ENCODE measurements at regions not wholly inside any gene's neighbourhood (a gene's known extent, or its start where the extent isn't known, plus 50 kb on each side); places are given as distances from the start of the nearest gene placed in this dataset.

- Histone ChIP-seq H3K4me1 (ENCODE audit: insufficient read depth, low read length, poor library complexity, severe bottlenecking) (no peaks in the 10 kb centered on the region), H3K27me3 (replicated peaks; ENCODE audit: insufficient read depth, low read depth, low read length, poor library complexity) (peaks cover 50% of the 10 kb centered on the region), H3K36me3 (ENCODE audit: insufficient read depth, low read length, poor library complexity, severe bottlenecking) (no peaks in the 10 kb centered on the region), H3K27ac (ENCODE audit: low read depth, low read length, poor library complexity, severe bottlenecking) (no peak overlapping the region), H3K4me3 (ENCODE audit: low read depth, low read length, poor library complexity, severe bottlenecking) (no peak overlapping the region), H3K9me3 (ENCODE audit: low read depth, low read length, poor library complexity, severe bottlenecking) (no peaks in the 10 kb centered on the region)
- CTCF ChIA-PET: no interaction called here
- no TSS peak for BruUV-seq (replicated peaks)
- DNase-seq (ENCODE audit: low spot score): no peak
- intact Hi-C loops (cut with micrococcal nuclease; ENCODE audit: unreplicated experiment): no loop called here
- TF ChIP-seq EZH2 (IDR thresholded peaks at IDR 0.05; ENCODE audit: borderline replicate concordance, low read depth, low read length, poor library complexity, severe bottlenecking) (no peak), CTCF (conservative IDR thresholded peaks at IDR 0.05; ENCODE audit: low read depth, low read length) (no peak)
- POLR2A ChIA-PET (ENCODE audit: low non-redundant PET): no interaction called here
Observed at GRCh38 chr12:113638460-113638775, 166.7 kb upstream of the LHX5 start.

- Histone ChIP-seq H3K9me3 (ENCODE audit: low read depth, low read length, poor library complexity, severe bottlenecking) (no peaks in the 10 kb centered on the region), H3K4me1 (ENCODE audit: insufficient read depth, low read length, poor library complexity, severe bottlenecking) (no peaks in the 10 kb centered on the region), H3K4me3 (ENCODE audit: low read depth, low read length, poor library complexity, severe bottlenecking) (no peak overlapping the region), H3K27ac (ENCODE audit: low read depth, low read length, poor library complexity, severe bottlenecking) (no peak overlapping the region), H3K27me3 (replicated peaks; ENCODE audit: insufficient read depth, low read depth, low read length, poor library complexity) (peaks cover 39% of the 10 kb centered on the region), H3K36me3 (ENCODE audit: insufficient read depth, low read length, poor library complexity, severe bottlenecking) (no peaks in the 10 kb centered on the region)
- no peak for DNase-seq (ENCODE audit: low spot score)
- no peak for TF ChIP-seq EZH2 (IDR thresholded peaks at IDR 0.05; ENCODE audit: borderline replicate concordance, low read depth, low read length, poor library complexity, severe bottlenecking)
- no peak for TF ChIP-seq CTCF (conservative IDR thresholded peaks at IDR 0.05; ENCODE audit: low read depth, low read length)
- BruUV-seq (replicated peaks): no TSS peak
- POLR2A ChIA-PET (ENCODE audit: low non-redundant PET): no interaction called here
- CTCF ChIA-PET: no interaction called here
- intact Hi-C loops (cut with micrococcal nuclease; ENCODE audit: unreplicated experiment): no loop called here
Observed at GRCh38 chr12:113634982-113635381, 163.3 kb upstream of the LHX5 start.

GRCh38 chr12:113634474-113634873, 162.8 kb upstream of the LHX5 start:
- H3K27me3 ChIP-seq (replicated peaks; ENCODE audit: insufficient read depth, low read depth, low read length, poor library complexity): peaks cover 39% of the 10 kb centered on the region
- ChIA-PET CTCF (no interaction called here), POLR2A (ENCODE audit: low non-redundant PET) (no interaction called here)
- no peaks in the 10 kb centered on the region for H3K9me3 ChIP-seq (ENCODE audit: low read depth, low read length, poor library complexity, severe bottlenecking)
- no peaks in the 10 kb centered on the region for H3K36me3 ChIP-seq (ENCODE audit: insufficient read depth, low read length, poor library complexity, severe bottlenecking)
- H3K4me3 ChIP-seq (ENCODE audit: low read depth, low read length, poor library complexity, severe bottlenecking): no peak overlapping the region
- no peak for DNase-seq (ENCODE audit: low spot score)
- no TSS peak for BruUV-seq (replicated peaks)
- intact Hi-C loops (cut with micrococcal nuclease; ENCODE audit: unreplicated experiment): no loop called here
- H3K4me1 ChIP-seq (ENCODE audit: insufficient read depth, low read length, poor library complexity, severe bottlenecking): no peaks in the 10 kb centered on the region
- H3K27ac ChIP-seq (ENCODE audit: low read depth, low read length, poor library complexity, severe bottlenecking): no peak overlapping the region
- TF ChIP-seq CTCF (conservative IDR thresholded peaks at IDR 0.05; ENCODE audit: low read depth, low read length): no peak
- no peak for TF ChIP-seq EZH2 (IDR thresholded peaks at IDR 0.05; ENCODE audit: borderline replicate concordance, low read depth, low read length, poor library complexity, severe bottlenecking)

All from A673 (cell line).